ENCODE measurements at regions not wholly inside any gene's neighbourhood (a gene's known extent, or its start where the extent isn't known, plus 50 kb on each side); places are given as distances from the start of the nearest gene placed in this dataset.

DNA sequence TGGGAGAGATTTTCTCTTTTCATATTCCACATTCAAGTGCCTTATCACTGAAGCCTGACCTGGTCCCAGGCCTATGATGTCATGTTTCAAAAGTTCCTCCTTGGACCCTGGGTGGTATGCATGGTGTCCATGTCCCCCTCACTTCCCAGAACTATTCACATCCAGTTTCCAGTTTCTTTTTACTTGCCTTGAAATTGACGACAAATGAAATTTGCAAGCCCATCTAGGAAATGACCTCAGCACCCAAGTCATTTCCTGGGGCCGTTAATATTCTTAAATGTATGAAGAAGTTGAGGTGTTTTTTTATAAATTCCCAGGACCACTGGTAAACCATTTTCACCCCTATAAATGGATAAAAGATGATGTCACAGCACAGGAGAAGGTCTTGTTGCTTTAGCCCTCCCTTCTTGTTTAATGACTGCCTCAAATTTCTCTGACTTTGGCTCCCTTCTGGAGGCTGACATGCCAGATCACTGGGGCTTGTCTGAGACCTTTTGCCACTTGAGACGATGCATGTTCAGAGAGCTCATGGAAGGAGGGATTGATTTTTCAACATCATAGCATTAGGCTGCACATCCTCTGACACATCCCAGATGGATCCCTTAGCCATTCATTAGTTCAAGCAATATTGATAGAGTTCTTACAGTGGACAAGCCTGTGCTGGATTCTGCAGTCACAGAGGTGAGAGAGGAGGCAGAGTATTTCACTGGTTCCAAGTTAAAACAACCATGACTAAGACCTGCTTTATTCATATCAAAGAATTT lies 221.3 kb downstream of the PLPP3 start:
- DNase-seq (ENCODE audit: low read depth in 1 of 2, low spot score in 1 of 2), result no peak

DNA sequence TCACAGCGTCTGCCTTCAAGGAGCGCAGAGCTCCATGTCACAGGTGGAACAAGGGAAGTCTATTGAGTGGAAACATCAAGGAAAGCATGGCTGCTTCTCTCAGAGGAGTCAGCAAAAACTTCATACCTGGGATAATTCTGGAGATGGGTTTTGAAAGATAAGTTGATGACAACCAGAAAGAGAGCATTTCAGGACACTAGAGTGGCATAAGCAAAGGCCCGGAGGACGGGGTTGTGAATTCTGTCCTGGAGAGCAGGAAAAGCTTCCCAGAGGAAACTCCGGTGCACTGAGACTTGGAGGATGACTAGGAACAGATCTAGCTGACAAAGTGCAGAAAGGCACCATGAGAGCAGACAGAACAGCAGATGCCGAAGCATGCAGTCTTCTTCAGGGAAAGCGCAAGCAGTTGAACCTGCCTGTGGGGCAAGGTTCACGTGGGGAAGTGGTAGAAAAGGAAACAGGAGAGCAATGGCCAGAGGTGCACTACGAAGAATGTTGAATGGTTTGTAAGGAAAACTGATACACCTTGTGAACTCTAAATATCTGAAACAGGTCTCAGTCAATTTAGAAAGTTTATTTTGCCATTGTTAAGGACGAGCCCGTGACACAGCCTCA lies 222.9 kb downstream of the PLPP3 start:
- no peak for DNase-seq (ENCODE audit: low read depth in 1 of 2, low spot score in 1 of 2)

DNA sequence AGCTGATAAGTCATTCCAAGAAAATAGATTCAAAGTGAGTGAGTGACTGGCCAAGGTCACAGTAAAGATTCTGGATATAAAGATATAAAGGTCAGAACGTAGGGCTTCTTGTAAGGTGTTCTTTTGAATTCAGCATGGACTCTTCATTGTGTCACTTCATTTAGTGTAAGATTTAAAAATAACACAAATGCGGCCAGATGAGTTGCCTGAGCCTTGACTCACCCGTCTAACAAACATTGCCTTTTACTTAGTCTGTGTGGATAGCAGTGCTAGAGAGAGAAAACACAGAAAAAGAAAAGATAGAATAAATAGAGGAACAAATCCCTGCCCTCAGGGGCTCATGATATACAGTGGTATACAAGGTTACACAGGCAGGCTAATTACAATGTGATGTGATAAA lies 223.4 kb downstream of the PLPP3 start:
- DNase-seq (ENCODE audit: low read depth in 1 of 2, low spot score in 1 of 2), result no peak

DNA sequence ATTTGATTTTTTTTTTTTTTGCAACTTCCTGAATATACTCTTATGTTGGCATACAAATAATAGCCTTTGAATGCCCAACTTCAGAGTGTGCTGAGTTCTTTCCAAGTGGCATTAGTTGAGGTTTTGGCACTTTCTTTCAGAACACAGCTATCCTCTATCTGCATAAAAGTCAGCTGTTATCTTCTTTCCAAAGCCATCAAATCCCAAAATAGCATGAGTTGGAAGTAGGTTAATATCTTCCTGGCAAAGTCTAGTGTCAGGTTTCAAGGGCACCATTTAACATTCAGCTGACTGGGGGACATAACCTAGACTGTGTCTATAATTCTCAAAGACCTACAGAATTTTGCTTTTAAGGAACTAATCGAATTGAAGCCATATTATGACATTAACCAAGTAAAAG lies 223.9 kb downstream of the PLPP3 start:
- DNase-seq (ENCODE audit: low read depth in 1 of 2, low spot score in 1 of 2), result no peak

DNA sequence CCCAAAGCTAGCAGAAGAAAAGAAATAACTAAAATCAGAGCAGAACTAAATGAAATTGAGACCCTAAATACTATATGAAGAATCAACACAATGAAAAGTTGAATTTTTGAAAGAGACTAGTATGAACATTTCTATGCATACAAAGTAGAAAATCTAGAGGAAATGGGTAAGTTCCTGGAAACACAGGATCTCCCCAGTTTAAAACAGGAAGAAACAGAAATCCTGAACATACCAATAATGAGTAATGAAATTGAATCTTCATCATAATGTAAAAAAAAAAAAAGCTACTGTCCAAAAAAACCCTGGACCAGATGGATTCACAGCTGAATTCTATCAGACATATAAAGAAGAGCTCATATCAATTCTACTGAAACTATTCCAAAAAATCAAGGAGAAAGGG lies 233.5 kb downstream of the PLPP3 start:
- no peak for DNase-seq (ENCODE audit: low read depth in 1 of 2, low spot score in 1 of 2)

DNA sequence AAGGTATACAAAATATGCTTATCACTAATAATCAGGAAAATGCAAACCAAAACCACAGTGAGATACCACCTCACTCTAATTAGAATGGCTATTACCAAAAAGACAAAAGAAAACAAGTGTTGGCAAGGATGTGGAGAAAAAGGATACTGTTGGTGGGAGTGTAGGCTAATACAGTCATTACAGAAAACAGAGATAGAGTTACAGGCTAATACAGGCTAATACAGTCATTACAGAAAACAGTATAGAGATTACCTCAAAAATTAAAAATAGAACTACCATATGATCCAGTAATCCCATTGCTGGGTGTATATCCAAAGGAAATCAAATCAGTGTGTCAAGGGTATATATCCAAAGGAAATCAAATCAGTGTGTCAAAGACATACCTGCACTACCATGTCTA lies 238.4 kb downstream of the PLPP3 start:
- DNase-seq (ENCODE audit: low read depth in 1 of 2, low spot score in 1 of 2), result no peak

DNA sequence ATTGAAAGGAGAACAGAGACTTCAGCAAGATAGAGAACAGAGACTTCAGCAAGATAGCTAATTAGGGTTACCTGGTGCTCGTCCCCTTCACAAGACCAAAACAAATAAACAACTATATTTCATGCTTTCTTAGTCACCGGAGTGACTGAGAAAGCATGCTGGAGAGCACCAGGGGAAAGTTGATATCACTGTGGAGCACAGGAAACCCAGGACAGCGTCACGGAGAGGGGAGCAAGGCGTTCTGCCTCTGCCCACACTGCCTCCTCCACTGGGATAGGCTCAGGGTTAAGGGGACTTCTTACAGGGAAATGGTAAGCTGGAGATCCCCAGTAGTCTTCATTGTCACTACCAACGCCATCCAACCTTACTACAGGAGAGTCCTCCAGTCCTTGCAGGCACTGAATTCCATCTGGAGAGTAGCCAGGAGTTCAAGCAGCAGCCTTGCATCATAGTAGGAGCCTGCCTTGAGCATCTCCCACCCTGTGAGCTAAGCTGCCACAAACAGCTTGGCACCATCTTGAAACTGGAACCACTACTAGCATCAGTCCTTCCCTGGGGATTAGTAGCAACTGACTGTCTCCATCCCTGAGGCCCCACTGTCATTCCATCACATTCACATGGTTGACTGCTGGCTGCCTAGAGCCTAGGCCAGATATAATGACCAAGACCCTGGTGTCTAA lies 239.4 kb downstream of the PLPP3 start:
- no peak for DNase-seq (ENCODE audit: low read depth in 1 of 2, low spot score in 1 of 2)

DNA sequence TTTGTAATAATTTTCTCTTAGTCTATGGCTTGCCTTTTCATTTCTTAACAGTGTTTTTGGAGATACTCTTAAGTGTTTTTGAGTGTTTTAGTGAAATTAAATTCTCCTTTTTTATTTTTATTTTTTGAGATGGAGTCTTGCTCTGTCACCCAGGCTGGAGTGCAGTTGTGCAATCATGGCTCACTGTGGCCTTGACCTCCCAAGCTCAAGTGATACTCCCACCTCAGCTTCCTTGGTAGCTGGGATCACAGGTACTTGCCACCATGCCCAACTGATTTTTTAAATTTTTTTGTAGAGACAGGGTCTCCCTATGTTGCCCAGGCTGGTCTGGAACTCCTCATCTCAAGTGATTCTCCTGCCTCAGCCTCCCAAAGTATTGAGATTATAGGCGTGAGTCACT lies 240.3 kb downstream of the PLPP3 start:
- no peak for DNase-seq (ENCODE audit: low read depth in 1 of 2, low spot score in 1 of 2)

DNA sequence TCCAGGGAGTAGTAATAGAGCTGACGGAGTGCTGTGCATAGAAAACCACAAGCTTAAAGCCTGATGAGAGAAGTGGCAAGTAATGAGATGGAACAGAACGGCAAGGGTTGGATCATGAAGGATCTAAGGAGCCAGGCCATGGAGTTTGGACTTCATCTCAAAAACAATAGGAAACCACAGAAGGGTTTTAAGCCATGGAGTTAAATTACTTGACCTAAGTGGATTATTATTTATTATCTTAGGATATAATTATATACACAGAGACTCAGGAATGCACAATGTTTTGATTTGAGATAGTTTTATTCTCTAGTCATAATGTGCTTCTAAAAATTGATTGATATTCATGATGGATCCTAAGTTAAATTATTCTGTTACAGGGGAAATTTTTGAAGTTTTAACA lies 242.4 kb downstream of the PLPP3 start:
- no peak for DNase-seq (ENCODE audit: low read depth in 1 of 2, low spot score in 1 of 2)

DNA sequence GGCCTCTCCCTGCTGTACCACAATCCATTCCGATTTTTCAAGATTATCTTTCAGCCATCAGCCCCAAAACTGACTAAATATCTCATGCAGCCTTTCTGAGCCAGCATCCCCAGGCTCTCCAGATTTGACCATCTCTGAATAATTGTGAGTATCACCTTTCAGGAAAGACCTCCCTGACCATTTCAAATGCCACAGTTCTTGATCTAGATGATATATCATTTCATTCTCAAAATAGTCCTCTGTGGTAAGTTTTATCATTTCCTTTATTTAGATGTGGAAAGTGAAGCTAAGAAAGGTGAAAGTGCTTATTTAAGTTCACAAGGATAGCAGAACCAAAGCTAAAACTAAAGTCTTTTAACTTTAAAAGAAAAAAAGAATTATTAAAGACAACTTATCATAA lies 244.0 kb downstream of the PLPP3 start:
- DNase-seq (ENCODE audit: low read depth in 1 of 2, low spot score in 1 of 2), result no peak

DNA sequence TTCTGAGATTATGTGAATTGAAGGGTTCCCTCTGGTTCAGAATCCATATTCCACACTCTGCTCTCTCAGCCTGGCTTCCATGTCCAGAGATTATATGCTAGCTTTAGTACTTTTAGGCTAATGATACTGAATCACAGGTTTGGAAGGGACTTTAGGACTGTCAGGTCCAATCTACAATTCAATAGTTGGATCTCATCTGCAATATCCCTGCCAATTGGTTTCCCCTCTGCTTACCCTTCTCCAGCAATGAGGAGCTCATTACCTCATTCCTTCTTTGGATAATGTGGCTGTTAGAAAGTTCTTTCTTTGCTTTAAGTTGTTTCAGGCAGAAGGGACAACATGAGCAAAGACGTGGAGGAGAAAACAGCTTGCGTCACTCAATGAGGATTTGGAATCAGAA lies 245.3 kb downstream of the PLPP3 start:
- no peak for DNase-seq (ENCODE audit: low read depth in 1 of 2, low spot score in 1 of 2)

DNA sequence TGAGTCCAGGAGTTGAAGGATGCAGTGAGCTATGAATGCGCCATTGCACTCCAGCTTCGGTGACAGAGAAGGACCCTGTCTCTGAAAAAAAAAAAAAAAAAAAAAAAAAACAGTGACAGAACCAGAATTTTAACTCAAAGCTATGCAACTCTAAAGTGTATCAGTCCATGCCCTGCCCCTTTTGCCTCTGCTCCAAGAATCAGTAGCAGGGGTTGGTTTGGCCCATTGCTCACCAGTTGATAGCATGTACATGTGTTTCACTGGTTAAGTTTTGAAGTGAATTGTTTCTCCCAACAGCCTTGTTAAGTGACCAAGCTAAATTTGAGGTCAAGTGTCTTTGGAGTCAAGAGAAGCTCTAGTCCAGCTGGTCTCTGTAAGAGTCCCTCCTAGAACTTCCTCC lies 245.9 kb downstream of the PLPP3 start:
- no peak for DNase-seq (ENCODE audit: low read depth in 1 of 2, low spot score in 1 of 2)

DNA sequence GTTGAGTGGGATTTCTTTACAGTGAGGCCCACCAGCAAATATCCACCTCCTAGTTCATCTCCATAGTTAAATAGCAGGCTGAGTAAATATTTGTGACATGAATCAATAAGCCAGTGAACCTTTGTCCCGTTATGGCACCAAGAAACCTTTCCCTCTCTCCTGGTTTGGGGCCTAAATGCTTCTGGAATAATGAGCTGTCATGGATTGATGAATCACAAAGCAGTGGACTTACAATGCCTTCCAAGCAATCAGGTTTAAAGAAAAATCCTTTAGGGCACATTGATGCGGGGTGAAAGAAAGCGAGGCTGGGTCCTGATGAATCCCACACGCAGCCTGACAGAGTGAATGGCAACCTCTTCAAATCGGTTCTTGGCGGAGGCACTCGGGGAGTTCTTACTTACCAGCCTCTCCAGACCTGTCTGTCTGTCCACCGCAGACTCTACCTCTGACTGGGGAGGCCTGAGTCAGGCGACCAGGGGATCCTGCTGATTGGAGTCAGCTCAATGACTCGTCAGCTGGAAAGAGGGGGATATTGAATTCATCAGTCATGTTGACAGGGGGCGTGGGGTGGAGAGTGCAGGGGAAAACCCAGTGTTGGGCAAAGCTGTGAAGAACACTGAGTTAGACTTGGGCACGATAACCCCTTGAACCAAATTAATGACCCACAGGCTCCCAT lies 247.3 kb downstream of the PLPP3 start:
- no peak for DNase-seq (ENCODE audit: low read depth in 1 of 2, low spot score in 1 of 2)

DNA sequence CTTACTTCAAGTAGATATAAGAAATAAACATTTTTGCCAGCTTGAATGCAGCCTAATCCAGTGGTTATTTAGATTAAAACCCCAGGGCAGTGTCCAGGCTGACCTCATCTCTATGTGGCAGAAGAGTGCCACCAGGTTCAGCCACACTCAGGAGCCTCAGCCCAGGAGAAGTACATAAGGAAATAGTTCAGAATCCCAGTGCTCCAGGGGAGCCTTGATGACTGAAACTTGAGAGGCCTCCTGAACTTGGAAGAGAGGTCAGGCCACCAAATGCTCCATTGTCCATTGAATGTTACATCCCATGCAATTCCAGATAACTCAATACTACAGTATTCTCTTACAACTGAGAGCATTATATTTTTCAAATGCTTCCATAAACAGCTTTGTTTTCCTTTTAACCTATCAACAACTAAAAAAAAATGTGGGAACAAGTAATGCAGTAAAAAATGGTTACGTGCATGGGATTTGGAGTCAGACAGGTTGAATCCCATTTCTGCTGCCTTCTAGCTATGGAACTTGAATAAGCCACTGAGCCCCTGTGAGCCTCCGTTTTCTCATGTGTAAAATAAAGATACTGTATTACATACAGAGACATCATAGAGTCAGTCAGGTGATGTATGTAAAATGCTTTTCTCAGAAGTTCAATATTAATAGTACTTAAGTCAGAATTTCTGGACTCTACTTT lies 248.0 kb downstream of the PLPP3 start:
- no peak for DNase-seq (ENCODE audit: low read depth in 1 of 2, low spot score in 1 of 2)

DNA sequence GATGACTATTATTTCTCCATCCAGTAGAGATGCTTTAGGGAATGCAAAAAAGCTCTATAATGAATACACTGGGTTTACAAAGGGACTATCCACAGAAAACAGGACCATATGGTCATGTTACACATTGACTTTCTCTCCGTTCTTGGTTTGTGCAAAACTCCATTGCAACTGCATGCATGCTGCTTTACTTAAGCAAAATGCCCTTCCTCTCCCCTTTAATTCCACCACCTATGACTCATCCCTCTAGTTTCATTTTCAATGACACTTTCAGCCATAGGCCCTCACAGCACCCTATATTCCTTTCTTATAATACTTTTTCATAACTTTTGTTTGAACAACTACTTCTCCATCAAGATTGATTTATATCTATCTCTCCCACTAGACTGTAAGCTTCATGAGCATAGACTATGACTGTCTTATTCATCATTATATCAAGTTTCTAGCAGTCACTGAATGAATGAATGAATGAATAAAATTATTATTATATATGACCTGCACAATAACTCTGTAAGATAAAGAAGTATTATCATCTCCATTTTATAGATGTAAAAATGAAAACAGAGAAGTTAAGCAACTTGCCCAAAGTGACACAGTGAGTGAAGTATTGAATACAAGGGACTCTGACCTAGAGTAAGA lies 248.9 kb downstream of the PLPP3 start:
- no peak for DNase-seq (ENCODE audit: low read depth in 1 of 2, low spot score in 1 of 2)

DNA sequence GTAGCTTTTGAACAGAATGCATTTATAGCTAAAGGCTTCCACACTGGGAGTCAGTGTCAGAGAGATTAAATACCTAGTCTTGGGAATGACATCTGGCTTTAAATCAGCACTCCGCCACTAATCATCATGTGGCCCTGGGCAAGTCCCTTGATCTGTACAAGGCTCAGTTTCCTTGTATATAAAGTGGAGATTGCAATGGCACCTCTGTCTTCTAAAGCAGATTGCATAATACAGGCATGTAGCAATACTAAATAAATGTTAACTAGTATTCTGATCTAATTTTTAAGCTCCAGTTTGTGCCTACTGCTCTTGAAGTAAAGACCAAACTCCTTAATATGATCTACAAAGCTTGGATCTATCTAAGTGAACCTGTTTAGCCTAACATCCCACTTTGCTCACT lies 249.4 kb downstream of the PLPP3 start:
- DNase-seq (ENCODE audit: low read depth in 1 of 2, low spot score in 1 of 2), result no peak

DNA sequence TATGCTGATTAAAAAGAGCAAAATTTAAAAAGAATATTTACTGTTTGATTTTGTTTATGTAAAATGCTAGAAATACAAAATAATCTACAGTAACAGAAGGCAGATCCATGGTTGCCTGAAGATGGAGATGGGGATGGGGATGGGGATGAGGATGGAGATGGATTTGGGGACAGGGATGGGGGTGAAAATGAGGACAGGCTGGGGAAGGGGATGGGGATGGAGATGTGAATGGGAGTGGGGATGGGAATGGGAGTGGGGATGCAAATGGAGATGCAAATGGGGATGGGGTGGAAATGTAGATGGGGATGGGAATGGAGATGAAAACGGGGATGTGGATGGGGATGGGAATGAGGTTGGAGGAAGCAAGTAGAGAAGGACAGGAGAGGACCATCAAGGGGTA lies 252.2 kb downstream of the PLPP3 start:
- no peak for DNase-seq (ENCODE audit: low read depth in 1 of 2, low spot score in 1 of 2)

DNA sequence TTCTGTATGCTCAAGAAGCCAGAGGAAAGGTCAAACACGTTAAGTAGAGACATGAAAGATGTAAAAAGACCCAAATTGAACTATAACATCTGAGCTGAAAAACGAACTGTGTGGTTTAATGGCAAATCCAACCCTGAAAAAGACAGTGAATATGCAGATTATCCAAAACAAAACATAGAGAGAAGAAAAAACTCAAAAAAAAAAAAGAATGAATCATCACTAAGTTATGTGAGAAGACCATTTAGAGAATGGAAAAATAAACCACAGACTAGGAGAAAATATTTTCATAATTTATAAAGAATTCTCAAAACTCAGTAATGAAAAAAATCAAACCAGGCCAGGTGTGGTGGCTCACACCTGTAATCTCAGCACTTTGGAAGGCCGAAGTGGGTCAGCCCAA lies 253.3 kb downstream of the PLPP3 start:
- no peak for DNase-seq (ENCODE audit: low read depth in 1 of 2, low spot score in 1 of 2)

DNA sequence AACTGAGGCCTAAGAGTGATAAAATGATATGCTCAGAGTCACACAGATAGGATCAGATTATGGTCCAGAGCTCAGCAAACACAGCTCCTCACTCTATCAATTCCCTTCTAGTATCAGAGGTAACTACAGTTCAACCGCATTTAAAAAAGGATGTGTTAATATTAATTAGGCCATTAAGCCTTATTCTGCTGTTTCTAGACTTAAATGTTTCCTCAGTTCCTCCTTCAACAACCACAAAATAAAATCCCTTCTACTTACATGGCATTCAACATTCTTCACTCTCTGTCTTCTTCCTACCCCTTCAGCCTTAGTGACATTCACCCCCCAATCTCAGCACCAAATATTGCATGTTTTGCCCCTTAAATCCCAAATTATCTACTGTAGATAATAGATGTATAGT lies 254.9 kb downstream of the PLPP3 start:
- no peak for DNase-seq (ENCODE audit: low read depth in 1 of 2, low spot score in 1 of 2)

DNA sequence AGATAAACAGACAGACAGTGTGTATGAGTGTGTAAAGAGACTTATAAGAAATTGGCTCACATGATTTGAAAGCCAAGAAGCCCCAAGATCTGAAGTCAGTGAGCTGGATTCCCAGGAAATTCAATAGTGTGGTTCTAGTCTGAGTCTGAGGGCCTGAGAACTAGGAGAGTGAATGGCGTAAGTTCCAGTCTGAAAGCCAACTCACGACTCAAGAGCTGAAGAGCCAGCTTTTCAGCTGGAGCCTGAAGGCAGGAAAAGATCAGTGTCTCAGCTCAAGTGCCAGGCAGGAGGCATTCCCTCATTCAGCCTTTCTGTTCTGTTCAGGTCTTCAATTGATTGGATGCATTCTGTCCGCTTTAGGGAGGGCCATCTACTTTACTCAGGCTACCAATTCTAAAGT lies 257.2 kb downstream of the PLPP3 start:
- no peak for DNase-seq (ENCODE audit: low read depth in 1 of 2, low spot score in 1 of 2)

DNA sequence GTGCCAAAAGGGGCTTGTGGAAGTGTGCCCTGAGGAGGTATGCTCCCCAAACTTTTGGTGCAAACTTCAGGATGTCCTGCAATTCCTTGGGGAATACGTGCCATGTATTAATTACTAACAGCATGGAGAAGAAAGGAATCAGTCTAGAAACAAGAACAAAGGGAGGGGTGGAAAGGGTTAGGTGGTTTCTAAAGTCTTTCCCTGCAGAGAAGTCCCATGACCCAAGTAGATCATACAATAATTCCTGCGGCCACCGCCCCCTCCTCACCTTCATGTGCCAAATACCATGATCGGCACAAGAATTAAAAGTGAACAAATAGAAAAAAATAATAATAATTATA lies 258.2 kb downstream of the PLPP3 start:
- no peak for DNase-seq (ENCODE audit: low read depth in 1 of 2, low spot score in 1 of 2)

All from stimulated activated CD4-positive, alpha-beta T cell treated with anti-CD3 and anti-CD28 coated beads, Interleukin-15, amount 100 ng/mL, for 1 hour (primary cell).